Stomach smooth muscle (tissue), 2 donors: ENCODE measurements at regions not wholly inside any gene's neighbourhood (a gene's known extent, or its start where the extent isn't known, plus 50 kb on each side); places are given as distances from the start of the nearest gene placed in this dataset.

Source experiments
- H3K27ac ChIP-seq: one replicate; pipeline ENCODE4 v1.7.0; 2013; ENCODE audit warnings: mild to moderate bottlenecking, low read length, inconsistent platforms
- H3K27me3 ChIP-seq, 2 donors: one replicate each; pipeline ENCODE4 v1.7.0; 2013; ENCODE audit warnings: low read length in 2 of 2; ENCODE audit not compliant: insufficient read depth in 2 of 2, control insufficient read depth in 1 of 2
- H3K36me3 ChIP-seq, 2 donors: one replicate each; pipeline ENCODE4 v1.7.0; 2013; ENCODE audit warnings: low read length in 2 of 2; ENCODE audit not compliant: control insufficient read depth in 2 of 2, insufficient read depth in 2 of 2
- H3K4me1 ChIP-seq: one replicate; pipeline ENCODE4 v1.7.0; 2013; ENCODE audit warnings: low read length; ENCODE audit not compliant: control insufficient read depth, insufficient read depth
- H3K4me3 ChIP-seq, 2 donors: one replicate each; pipeline ENCODE4 v1.7.0; 2013; ENCODE audit warnings: low read length in 2 of 2
- H3K9ac ChIP-seq, 2 donors: one replicate each; pipeline ENCODE4 v1.7.0; 2013; ENCODE audit warnings: low read length in 2 of 2, mild to moderate bottlenecking in 1 of 2
- H3K9me3 ChIP-seq, 2 donors: one replicate each; pipeline ENCODE4 v1.7.0; 2013; ENCODE audit warnings: low read length in 2 of 2; ENCODE audit not compliant: control insufficient read depth in 2 of 2
- donor health status: healthy.
- donor health status: Pancreatic carcinoma.

DNA sequence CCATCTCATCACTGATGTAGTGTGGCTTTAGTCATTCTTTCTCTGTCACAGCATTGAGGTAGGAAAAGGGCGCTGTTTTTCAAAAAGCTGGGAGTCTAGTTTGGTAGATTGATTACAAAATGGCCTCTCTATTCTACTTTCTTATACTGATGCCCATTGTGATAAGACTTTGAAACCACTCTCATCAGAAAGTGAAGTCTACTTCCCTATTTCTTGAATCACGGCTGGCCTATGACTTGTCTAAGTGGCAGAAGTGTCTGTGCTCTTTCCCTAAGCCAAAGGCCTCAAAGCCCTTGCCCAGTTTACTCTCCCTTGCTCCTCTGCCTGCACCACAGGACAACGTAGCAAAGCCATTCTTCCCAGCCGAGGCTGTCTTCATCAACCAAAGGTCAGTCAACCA lies 83.0 kb upstream of the IL33 start:
- no peaks in the 10 kb centered on the region for H3K36me3 ChIP-seq

DNA sequence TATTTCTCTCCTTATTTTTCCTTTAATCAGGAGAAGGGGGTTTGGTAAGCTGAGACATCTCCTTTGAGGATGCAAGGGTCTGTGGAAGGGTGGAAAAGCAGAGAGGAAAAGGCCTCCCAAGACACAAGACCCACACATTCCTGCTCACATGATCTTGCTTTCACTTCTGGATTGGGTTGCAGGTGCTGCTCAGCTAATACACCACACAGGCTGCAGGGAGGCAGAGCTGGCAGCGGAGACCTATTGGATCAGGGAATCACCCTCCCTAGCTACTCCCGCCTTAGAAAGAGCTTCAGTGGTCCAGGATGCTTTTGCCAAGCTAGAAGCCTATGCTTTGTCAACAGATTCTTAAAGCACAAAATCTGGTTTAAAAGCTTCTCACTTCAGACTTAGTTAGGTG lies 87.6 kb upstream of the IL33 start:
- Histone ChIP-seq H3K4me1 (no peaks in the 10 kb centered on the region), H3K4me3 (no peak overlapping the region), H3K27me3 (peaks cover 0 to 2% of the 10 kb centered on the region in 2 donors), H3K36me3 (no peaks in the 10 kb centered on the region), H3K9ac (no peak overlapping the region), H3K27ac (no peak overlapping the region), H3K9me3 (peaks cover 0 to 2% of the 10 kb centered on the region in 2 donors)

More for the DNA sequence above, 83.0 kb upstream of the IL33 start:
- H3K9ac ChIP-seq = no peak overlapping the region
- H3K27ac ChIP-seq = no peak overlapping the region
- no peak overlapping the region for H3K4me3 ChIP-seq
- H3K27me3 ChIP-seq = no peaks in the 10 kb centered on the region
- H3K9me3 ChIP-seq = peaks cover 2 to 3% of the 10 kb centered on the region in 2 donors
- no peaks in the 10 kb centered on the region for H3K4me1 ChIP-seq

DNA sequence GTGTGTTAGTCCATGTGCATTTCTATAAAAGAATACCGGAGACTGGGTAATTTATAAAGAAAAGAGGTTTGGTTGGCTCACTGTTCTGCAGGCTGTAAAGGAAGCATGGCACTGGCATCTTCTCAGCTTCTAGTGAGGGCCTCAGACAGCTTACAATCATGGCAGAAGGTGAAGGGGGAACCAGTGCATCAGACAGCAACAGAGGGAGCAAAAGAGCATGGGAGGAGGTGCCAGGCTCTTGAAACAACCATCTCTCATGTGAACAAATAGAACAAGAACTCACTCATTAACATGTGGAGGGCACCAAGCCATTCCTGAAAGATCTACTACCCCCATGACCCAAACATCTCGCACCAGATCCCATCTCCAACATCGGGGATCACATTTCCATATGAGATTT lies 89.2 kb upstream of the IL33 start:
- H3K4me3 ChIP-seq = no peak overlapping the region
- no peak overlapping the region for H3K27ac ChIP-seq
- no peaks in the 10 kb centered on the region for H3K36me3 ChIP-seq
- no peaks in the 10 kb centered on the region for H3K9me3 ChIP-seq
- H3K4me1 ChIP-seq = no peaks in the 10 kb centered on the region
- H3K9ac ChIP-seq = no peak overlapping the region
- peaks cover 0 to 2% of the 10 kb centered on the region in 2 donors for H3K27me3 ChIP-seq

DNA sequence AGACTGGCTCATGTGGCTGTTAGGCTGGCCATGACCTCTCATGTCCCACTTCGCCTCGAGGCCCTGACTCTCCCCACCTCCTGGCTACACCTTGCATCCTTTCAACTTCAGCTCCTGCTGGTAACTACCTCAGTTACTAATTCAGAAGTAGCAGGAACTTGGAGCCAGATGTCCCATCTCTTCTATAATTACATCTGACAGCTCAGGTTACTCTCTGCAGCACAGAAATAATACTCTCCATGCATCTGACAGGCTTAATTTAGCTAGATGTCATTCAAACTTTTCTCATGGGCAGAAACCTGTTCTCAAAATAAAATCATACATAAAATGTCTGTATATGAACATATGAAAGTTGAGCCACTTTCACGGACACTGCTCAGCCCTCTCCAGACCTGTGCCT lies 92.2 kb upstream of the IL33 start:
- H3K36me3 ChIP-seq = no peaks in the 10 kb centered on the region
- H3K9ac ChIP-seq = no peak overlapping the region
- no peak overlapping the region for H3K27ac ChIP-seq

DNA sequence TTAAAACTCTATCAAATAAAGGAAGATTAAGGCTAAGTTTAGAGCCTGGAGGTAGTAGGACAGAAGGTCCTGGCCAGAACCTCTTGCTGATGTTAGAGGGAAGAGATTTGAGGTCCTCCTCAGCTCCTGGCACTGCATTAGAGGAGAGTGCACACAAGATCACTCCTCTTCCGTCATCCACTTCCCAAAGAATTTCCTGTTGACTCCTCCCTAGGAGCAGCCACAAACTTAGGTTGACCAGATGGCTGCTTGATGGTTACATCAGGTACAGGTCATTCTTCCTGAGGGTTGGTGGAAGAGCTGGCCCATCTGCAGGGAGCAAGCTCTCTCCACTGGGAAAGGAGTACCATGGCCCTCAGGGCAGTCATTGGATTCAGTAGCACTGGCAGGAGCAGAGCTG lies 93.9 kb upstream of the IL33 start:
- Histone ChIP-seq H3K27me3 (peaks cover 0 to 2% of the 10 kb centered on the region in 2 donors), H3K36me3 (no peaks in the 10 kb centered on the region), H3K27ac (no peak overlapping the region), H3K4me3 (no peak overlapping the region), H3K9me3 (no peaks in the 10 kb centered on the region), H3K4me1 (no peaks in the 10 kb centered on the region), H3K9ac (no peak overlapping the region)

More for the DNA sequence above, 92.2 kb upstream of the IL33 start:
- Histone ChIP-seq H3K9me3 (no peaks in the 10 kb centered on the region), H3K4me3 (no peak overlapping the region), H3K4me1 (no peaks in the 10 kb centered on the region), H3K27me3 (peaks cover 0 to 2% of the 10 kb centered on the region in 2 donors)

DNA sequence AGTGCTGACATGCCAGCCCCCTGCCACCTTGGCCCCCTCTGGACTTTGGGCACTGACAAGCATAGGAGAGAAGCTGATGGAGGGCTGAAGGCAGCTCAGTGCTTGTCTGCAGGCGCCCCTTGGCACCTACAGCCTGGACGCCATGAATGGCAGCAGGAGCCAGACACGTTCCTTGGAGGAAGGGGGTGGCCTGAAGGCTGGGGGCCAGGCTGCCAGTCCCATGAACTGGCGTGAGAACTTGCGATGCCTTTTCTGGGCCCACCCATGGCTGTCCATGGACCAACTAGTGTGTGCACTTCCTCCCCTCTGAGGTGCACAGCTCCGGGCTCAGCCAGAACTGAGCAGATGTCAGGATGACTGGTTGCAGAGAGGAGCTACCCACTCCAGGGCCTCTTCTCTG lies 99.0 kb upstream of the RANBP6 start:
- Histone ChIP-seq H3K27ac (no peak overlapping the region), H3K4me1 (no peaks in the 10 kb centered on the region), H3K9me3 (no peaks in the 10 kb centered on the region), H3K36me3 (no peaks in the 10 kb centered on the region), H3K9ac (no peak overlapping the region), H3K4me3 (no peak overlapping the region), H3K27me3 (no peaks in the 10 kb centered on the region)

DNA sequence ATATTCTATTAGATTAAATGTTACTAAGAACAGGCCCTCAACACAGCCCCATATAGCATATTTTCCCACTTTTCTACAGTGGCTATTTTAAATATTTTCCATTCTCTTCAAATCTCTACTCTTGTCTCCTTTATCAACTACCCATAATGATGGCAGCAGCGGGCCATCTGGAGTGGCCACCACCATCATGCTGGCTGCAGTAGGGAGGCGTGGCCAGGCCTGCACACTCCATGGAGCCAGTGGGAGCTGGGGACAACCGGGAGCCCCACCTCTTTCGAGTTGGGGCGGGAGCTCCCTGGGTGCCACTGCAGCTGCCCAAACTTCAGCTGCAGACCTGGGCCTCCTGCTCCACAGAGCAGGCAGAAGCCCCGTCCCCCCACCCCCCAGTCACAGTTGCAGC lies 98.4 kb upstream of the RANBP6 start:
- H3K27me3 ChIP-seq = no peaks in the 10 kb centered on the region
- no peaks in the 10 kb centered on the region for H3K36me3 ChIP-seq
- H3K9ac ChIP-seq = no peak overlapping the region
- H3K4me3 ChIP-seq = no peak overlapping the region
- H3K27ac ChIP-seq = no peak overlapping the region
- no peaks in the 10 kb centered on the region for H3K4me1 ChIP-seq
- H3K9me3 ChIP-seq = no peaks in the 10 kb centered on the region

DNA sequence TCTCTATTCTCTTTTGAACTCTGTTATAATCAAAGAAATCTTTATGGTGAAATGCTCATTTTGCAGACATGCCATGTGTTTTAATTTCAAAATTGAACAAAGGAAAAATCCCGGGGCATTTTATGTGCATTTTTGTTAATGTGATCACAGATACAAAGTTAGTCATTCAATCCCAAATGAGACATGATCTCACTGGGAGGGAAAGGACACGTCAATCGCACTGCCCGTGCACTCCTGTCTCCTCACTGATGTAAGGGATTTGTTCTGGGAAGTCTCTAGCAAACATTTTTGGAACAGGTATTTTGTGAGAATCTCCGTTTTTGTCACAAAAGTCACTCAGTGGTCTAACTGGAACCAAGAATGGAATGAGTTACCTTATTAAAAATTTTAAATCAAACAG lies 97.9 kb upstream of the RANBP6 start:
- H3K27me3 ChIP-seq = no peaks in the 10 kb centered on the region
- H3K9ac ChIP-seq = no peak overlapping the region
- no peaks in the 10 kb centered on the region for H3K9me3 ChIP-seq
- H3K4me1 ChIP-seq = no peaks in the 10 kb centered on the region
- no peak overlapping the region for H3K4me3 ChIP-seq
- H3K36me3 ChIP-seq = no peaks in the 10 kb centered on the region
- H3K27ac ChIP-seq = no peak overlapping the region

DNA sequence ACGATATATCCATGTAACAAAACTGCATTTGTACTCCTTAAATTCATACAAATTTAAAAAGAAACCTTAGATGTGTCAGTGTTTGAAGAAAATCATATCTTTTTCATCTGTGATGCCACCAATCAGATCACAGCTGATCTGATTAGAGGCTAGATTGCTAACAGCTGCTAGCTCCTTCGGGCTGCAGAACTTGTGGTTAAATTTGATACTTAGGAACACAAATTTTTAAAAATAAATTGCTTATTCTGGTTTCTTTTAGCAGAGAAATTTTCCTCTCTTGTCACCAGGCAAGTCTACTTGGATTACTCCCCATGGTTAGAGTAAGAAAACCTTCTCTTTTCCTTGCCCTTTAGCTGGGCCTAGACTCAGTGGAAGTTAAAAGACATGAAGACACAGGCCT lies 94.6 kb upstream of the RANBP6 start:
- no peak overlapping the region for H3K4me3 ChIP-seq
- no peaks in the 10 kb centered on the region for H3K36me3 ChIP-seq
- no peaks in the 10 kb centered on the region for H3K27me3 ChIP-seq
- no peaks in the 10 kb centered on the region for H3K9me3 ChIP-seq
- no peak overlapping the region for H3K27ac ChIP-seq
- H3K9ac ChIP-seq = no peak overlapping the region
- no peaks in the 10 kb centered on the region for H3K4me1 ChIP-seq

DNA sequence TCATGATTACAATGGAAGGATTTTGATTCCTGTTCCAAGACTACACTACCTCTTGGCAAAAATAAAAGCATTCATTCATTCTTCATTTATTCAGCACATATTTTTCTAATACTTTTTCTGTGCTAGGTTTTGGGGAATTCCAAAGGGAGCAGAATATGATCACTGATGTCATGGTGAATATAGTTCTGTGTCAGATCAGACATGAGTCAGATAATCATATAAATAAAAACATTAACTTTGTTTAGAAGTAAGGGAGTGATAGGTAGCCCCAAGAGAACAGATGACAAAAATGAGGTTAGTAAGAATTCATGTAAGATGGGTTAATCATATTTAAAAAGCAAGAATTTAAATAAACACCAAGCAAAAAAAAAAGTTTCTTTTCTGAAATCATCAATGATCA lies 94.1 kb upstream of the RANBP6 start:
- no peaks in the 10 kb centered on the region for H3K36me3 ChIP-seq
- no peaks in the 10 kb centered on the region for H3K27me3 ChIP-seq
- no peaks in the 10 kb centered on the region for H3K9me3 ChIP-seq
- H3K27ac ChIP-seq = no peak overlapping the region
- H3K9ac ChIP-seq = no peak overlapping the region
- H3K4me1 ChIP-seq = no peaks in the 10 kb centered on the region
- no peak overlapping the region for H3K4me3 ChIP-seq

DNA sequence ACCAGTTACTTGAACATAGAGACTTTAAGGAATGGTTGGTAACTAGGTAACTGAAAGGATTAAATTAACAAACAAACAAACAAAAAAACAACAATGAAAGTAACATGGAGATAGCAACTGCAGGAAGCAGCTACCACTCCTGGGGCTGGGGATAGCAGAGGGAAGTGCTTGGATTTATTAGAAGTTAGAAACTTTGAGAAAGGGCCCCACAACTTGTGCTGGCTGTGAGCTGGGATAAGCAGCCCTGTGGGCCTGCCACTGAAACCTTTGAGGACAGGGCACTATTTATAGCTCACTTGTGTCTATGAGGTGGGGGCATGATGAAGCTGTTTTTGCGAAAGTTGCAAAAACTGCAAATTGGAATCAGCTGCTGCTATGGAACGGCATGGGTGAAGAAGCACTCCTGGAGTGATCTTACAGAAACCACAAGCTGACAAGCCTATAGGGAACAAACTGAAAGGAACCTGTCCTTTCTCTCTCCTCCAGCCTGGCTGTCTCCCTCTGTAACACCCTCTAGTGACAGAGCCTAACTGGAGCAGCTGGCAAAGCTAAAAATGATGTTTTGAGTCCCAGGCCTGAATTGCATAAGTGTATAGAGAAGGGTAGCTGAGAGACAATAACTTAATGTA lies 91.4 kb upstream of the RANBP6 start:
- peak overlapping the region in 1 of 2 donors; percentile 23 for H3K4me3 ChIP-seq
- H3K27me3 ChIP-seq = no peaks in the 10 kb centered on the region
- no peak overlapping the region for H3K9ac ChIP-seq
- no peaks in the 10 kb centered on the region for H3K9me3 ChIP-seq
- no peaks in the 10 kb centered on the region for H3K4me1 ChIP-seq
- no peaks in the 10 kb centered on the region for H3K36me3 ChIP-seq
- H3K27ac ChIP-seq = peak overlapping the region; percentile 3
